CD14-positive monocyte (primary cell): ENCODE measurements at regions not wholly inside any gene's neighbourhood (a gene's known extent, or its start where the extent isn't known, plus 50 kb on each side); places are given as distances from the start of the nearest gene placed in this dataset.

ENCODE experiments used
- DNase-seq, 3 donors: peaks; one replicate each; pipeline ENCODE4 v3.0.0-alpha.2; 2011 to 2022
- H2AFZ ChIP-seq: 2 replicates; pipeline ENCODE4 v1.6.0; 2012; ENCODE audit warnings: mild to moderate bottlenecking, low read depth, low read length, inconsistent platforms; ENCODE audit not compliant: insufficient read depth, poor library complexity, severe bottlenecking
- H3K27ac ChIP-seq, 2 donors: 1 replicate in 1 of 2; 2 replicates in 1 of 2; pipeline ENCODE4 v1.5.1; 2012 to 2013; ENCODE audit warnings: low read length in 2 of 2, control low read depth in 1 of 2, inconsistent platforms in 1 of 2, low read depth in 1 of 2, mild to moderate bottlenecking in 1 of 2
- H3K27me3 ChIP-seq, 2 donors: one replicate each; pipeline versions ENCODE4 v1.6.0 to v1.6.1; 2011 to 2013; ENCODE audit warnings: low read length in 2 of 2; ENCODE audit not compliant: control insufficient read depth in 2 of 2, insufficient read depth in 2 of 2
- H3K36me3 ChIP-seq, 2 donors: replicated peaks in 1 of 2; 1 replicate in 1 of 2; 2 replicates in 1 of 2; pipeline versions ENCODE4 v1.5.1 to v1.6.1; 2012 to 2013; ENCODE audit warnings: low read length in 2 of 2, control low read depth in 1 of 2, inconsistent platforms in 1 of 2, mild to moderate bottlenecking in 1 of 2; ENCODE audit not compliant: insufficient read depth in 2 of 2, control insufficient read depth in 1 of 2
- H3K4me1 ChIP-seq, 2 donors: 1 replicate in 1 of 2; 2 replicates in 1 of 2; pipeline versions ENCODE4 v1.5.1 to v1.6.1; 2012 to 2013; ENCODE audit warnings: low read length in 2 of 2, control low read depth in 1 of 2, inconsistent platforms in 1 of 2, mild to moderate bottlenecking in 1 of 2, moderate library complexity in 1 of 2; ENCODE audit not compliant: insufficient read depth in 2 of 2, control insufficient read depth in 1 of 2
- H3K4me2 ChIP-seq: replicated peaks from 2 replicates; pipeline ENCODE3; 2012; ENCODE audit warnings: low read length, moderate library complexity, mild to moderate bottlenecking; ENCODE audit not compliant: poor library complexity, severe bottlenecking; ENCODE audit errors: extremely low read depth
- H3K4me3 ChIP-seq, 3 experiments: fragments of 200-600 bp in 1 of 3; sonication (generic) in 1 of 3; replicated peaks in 1 of 3; 1 replicate in 2 of 3; 2 replicates in 1 of 3; pipeline ENCODE4 v1.5.1; 2011 to 2013; ENCODE audit warnings: low read length in 3 of 3, mild to moderate bottlenecking in 3 of 3, control low read depth in 2 of 3, low read depth in 2 of 3, inconsistent platforms in 1 of 3, moderate library complexity in 1 of 3
- H3K79me2 ChIP-seq: 2 replicates; pipeline ENCODE4 v1.6.0; 2012; ENCODE audit warnings: mild to moderate bottlenecking, control low read depth, inconsistent platforms, low read length, moderate library complexity; ENCODE audit not compliant: insufficient read depth
- H3K9ac ChIP-seq: 2 replicates; pipeline ENCODE4 v1.6.0; 2017; ENCODE audit warnings: low read length, mild to moderate bottlenecking; ENCODE audit not compliant: insufficient read depth, poor library complexity, severe bottlenecking
- H3K9me3 ChIP-seq, 2 donors: replicated peaks in 1 of 2; 1 replicate in 1 of 2; 2 replicates in 1 of 2; pipeline versions ENCODE4 v1.5.1 to v1.6.1; 2012 to 2013; ENCODE audit warnings: low read length in 2 of 2, control low read depth in 1 of 2; ENCODE audit not compliant: control insufficient read depth in 1 of 2, insufficient read depth in 1 of 2
- H4K20me1 ChIP-seq: 2 replicates; pipeline ENCODE4 v1.6.0; 2012; ENCODE audit warnings: mild to moderate bottlenecking, low read length, control low read depth, moderate library complexity; ENCODE audit not compliant: insufficient read depth
- H3K27ac Mint-ChIP-seq, 7 donors: one replicate each; pipeline ENCODE4 v1.8.0; 2020; ENCODE audit warnings: mild to moderate bottlenecking in 7 of 7, mixed read lengths in 7 of 7, moderate library complexity in 6 of 7, inconsistent platforms in 2 of 7
- H3K27me3 Mint-ChIP-seq, 3 donors: one replicate each; pipeline ENCODE4 v1.8.0; 2021 to 2022; ENCODE audit warnings: low read depth in 3 of 3, mild to moderate bottlenecking in 3 of 3, mixed read lengths in 3 of 3, moderate library complexity in 3 of 3, inconsistent platforms in 1 of 3
- H3K36me3 Mint-ChIP-seq, 2 donors: one replicate each; pipeline ENCODE4 v1.8.0; 2020; ENCODE audit warnings: mixed read lengths in 2 of 2, inconsistent platforms in 1 of 2, mild to moderate bottlenecking in 1 of 2
- H3K4me1 Mint-ChIP-seq: one replicate; pipeline ENCODE4 v1.8.0; 2020; ENCODE audit warnings: mild to moderate bottlenecking, mixed read lengths
- H3K4me3 Mint-ChIP-seq, 2 donors: one replicate each; pipeline ENCODE4 v1.8.0; 2020; ENCODE audit warnings: mild to moderate bottlenecking in 2 of 2, mixed read lengths in 2 of 2, moderate library complexity in 1 of 2
- H3K9me3 Mint-ChIP-seq, 7 donors: one replicate each; pipeline ENCODE4 v1.8.0; 2020 to 2022; ENCODE audit warnings: mixed read lengths in 7 of 7, mild to moderate bottlenecking in 6 of 7, moderate library complexity in 6 of 7, inconsistent platforms in 2 of 7
- CTCF ChIP-seq: fragments of 200-600 bp; IDR thresholded peaks from one replicate; pipeline ENCODE4 v1.8.0; 2022; ENCODE audit warnings: antibody characterized with exemption, mild to moderate bottlenecking
- WGBS: methylation state at CpG from one replicate; pipeline ENCODE4 v1.1.5; 2013; ENCODE audit warnings: missing lambda C conversion rate; ENCODE audit not compliant: insufficient coverage; 5-methylcytosine and 5-hydroxymethylcytosine counted together
- intact Hi-C, 2 donors: fragments of 100-400 bp; cut with micrococcal nuclease; formaldehyde crosslinking; loops; one replicate each; pipeline versions ENCODE4 v1.15.0 to v1.15.1; 2023

GRCh38 chr17:68734931-68735330 lies 133.8 kb upstream of the FAM20A start:
- TF ChIP-seq CTCF, result no peak

GRCh38 chr17:68734187-68734900 lies 133.2 kb upstream of the FAM20A start:
- Histone ChIP-seq H3K79me2 (no peaks in the 10 kb centered on the region), H3K27ac (no peak overlapping the region), H2AFZ (no peak overlapping the region), H3K36me3 (no peaks in the 10 kb centered on the region), H3K4me2 (no peak overlapping the region), H4K20me1 (no peaks in the 10 kb centered on the region), H3K9ac (no peak overlapping the region), H3K9me3 (peaks cover 0 to 8% of the 10 kb centered on the region in 2 donors), H3K4me1 (no peaks in the 10 kb centered on the region), H3K27me3 (no peaks in the 10 kb centered on the region), H3K4me3 (no peak overlapping the region)
- Mint-ChIP-seq H3K36me3 (no peaks in the 10 kb centered on the region), H3K4me1 (no peaks in the 10 kb centered on the region), H3K27ac (no peak overlapping the region), H3K4me3 (no peak overlapping the region), H3K27me3 (peaks cover 0 to 5% (median 1%) of the 10 kb centered on the region in 3 donors), H3K9me3 (peaks cover 10 to 27% (median 16%) of the 10 kb centered on the region in 7 donors)
- WGBS, result 92% methylated on average over 4 of the region's 6 CpGs
- DNase-seq, result no peak
- intact Hi-C loops, result no loop called here
- TF ChIP-seq CTCF, result no peak

More at GRCh38 chr17:68734931-68735330, 133.8 kb upstream of the FAM20A start:
- Histone ChIP-seq H2AFZ (no peak overlapping the region), H3K36me3 (no peaks in the 10 kb centered on the region), H3K4me3 (no peak overlapping the region), H3K4me1 (no peaks in the 10 kb centered on the region), H4K20me1 (no peaks in the 10 kb centered on the region), H3K27me3 (no peaks in the 10 kb centered on the region), H3K4me2 (no peak overlapping the region), H3K79me2 (no peaks in the 10 kb centered on the region), H3K9me3 (peaks cover 0 to 8% of the 10 kb centered on the region in 2 donors), H3K9ac (no peak overlapping the region), H3K27ac (no peak overlapping the region)
- no peak overlapping the region for H3K4me3 Mint-ChIP-seq
- peaks cover 0 to 5% (median 1%) of the 10 kb centered on the region in 3 donors for H3K27me3 Mint-ChIP-seq
- no peaks in the 10 kb centered on the region for H3K36me3 Mint-ChIP-seq
- H3K27ac Mint-ChIP-seq, result no peak overlapping the region
- no peak for DNase-seq
- peaks cover 9 to 32% (median 14%) of the 10 kb centered on the region in 7 donors for H3K9me3 Mint-ChIP-seq
- intact Hi-C loops, result no loop called here
- no peaks in the 10 kb centered on the region for H3K4me1 Mint-ChIP-seq
